GM12892 (cell line): ENCODE measurements at regions not wholly inside any gene's neighbourhood (a gene's known extent, or its start where the extent isn't known, plus 50 kb on each side); places are given as distances from the start of the nearest gene placed in this dataset.

Experiments used
- DNase-seq: peaks from one replicate; pipeline ENCODE4 v3.0.0; 2011; ENCODE audit not compliant: insufficient read length
- FAIRE-seq: peaks from 2 replicates; lab custom pipeline; 2011; peaks lifted over from hg19 to GRCh38; lab: Jason Lieb, UNC
- POLR2A ChIP-seq: IDR thresholded peaks from 2 replicates; pipeline ENCODE4 v1.6.1; 2011; ENCODE audit warnings: low read depth, low read length, control low read depth
- POLR2AphosphoS5 ChIP-seq: IDR thresholded peaks from 2 replicates; pipeline ENCODE4 v1.6.1; 2011; ENCODE audit warnings: low read depth, low read length, control low read depth
- TAF1 ChIP-seq: IDR thresholded peaks from 2 replicates; pipeline ENCODE4 v1.6.1; 2011; ENCODE audit warnings: low read depth, mild to moderate bottlenecking, control low read depth, low read length, borderline replicate concordance

DNA sequence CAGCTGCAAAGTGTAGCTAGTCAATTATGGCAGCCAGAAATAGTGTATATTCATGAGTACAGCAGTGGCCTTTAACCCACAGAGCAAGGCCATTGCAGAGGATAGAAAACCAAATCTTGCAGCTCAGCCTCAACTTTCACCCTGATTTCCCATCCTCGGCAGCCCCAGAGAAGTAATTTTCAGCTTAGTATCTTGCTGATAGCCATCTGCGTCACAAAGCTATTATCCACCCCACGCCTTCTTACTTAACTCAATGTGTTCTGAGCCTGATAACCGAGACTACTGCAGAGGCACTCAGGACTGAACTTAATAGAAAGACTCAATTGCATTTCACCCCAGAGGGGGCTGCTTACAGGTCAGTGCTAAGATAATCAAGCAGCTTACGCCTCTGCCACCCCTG is 174.5 kb upstream of the MAOA start:
- FAIRE-seq: no peak

DNA sequence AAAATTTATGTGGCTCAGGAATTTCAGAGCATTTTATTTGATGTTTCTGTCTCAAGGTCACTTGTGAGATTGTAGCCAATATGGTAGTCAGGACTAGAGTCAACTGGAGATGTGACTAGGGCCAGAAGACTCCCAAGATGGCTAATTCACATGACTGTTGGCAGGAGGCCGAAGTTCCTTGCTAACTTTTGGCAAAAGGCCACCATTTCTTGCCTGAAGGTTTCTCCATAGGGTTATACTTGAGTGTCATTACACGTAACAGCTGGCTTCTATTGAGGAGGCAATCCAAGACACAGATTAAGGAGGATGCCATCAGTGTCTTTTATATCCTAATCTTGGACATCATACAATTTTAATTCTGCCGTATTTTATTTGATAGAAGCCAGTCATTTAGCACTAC is 162.3 kb upstream of the MAOA start:
- DNase-seq (no peak), FAIRE-seq (no peak)
- TF ChIP-seq TAF1 (no peak), POLR2AphosphoS5 (no peak), POLR2A (no peak)

More for the DNA sequence above, 174.5 kb upstream of the MAOA start:
- DNase-seq: no peak
- TF ChIP-seq POLR2AphosphoS5 (no peak), TAF1 (no peak), POLR2A (no peak)

DNA sequence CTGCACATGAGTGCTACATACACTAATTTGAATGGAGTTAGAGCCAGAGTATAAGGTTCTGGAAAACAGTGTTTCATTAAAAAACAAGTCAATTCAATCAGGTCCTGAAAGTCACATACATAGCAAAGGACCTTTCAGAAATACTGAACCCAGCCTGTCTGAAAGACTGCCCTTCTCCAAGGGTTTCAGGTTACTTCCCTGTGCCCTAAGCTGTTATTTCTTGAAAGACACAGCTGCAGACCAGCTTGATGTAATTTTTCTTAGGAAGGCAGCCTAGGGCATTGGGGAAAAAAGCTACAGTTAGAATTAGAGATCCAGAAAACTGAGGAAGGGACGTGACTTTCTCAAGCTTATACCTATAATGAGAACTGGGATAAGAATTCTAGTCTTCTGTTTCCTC is 155.9 kb upstream of the MAOA start:
- FAIRE-seq: no peak

GRCh38 chrX:43500996-43501694 is 155.0 kb upstream of the MAOA start:
- FAIRE-seq (no peak), DNase-seq (no peak)
- TF ChIP-seq POLR2A (no peak), POLR2AphosphoS5 (no peak), TAF1 (no peak)

More for the DNA sequence above, 155.9 kb upstream of the MAOA start:
- no peak for DNase-seq
- TF ChIP-seq POLR2A: no peak
- TF ChIP-seq TAF1: no peak
- no peak for TF ChIP-seq POLR2AphosphoS5

- TF ChIP-seq POLR2A (no peak), POLR2AphosphoS5 (no peak), TAF1 (no peak)
- FAIRE-seq (no peak), DNase-seq (no peak)
Observed at GRCh38 chrX:43504394-43504793, 151.7 kb upstream of the MAOA start.

- DNase-seq (no peak), FAIRE-seq (no peak)
- no peak for TF ChIP-seq TAF1
- TF ChIP-seq POLR2AphosphoS5: no peak
- TF ChIP-seq POLR2A: no peak
Observed at GRCh38 chrX:43505769-43506168, 150.3 kb upstream of the MAOA start.

DNA sequence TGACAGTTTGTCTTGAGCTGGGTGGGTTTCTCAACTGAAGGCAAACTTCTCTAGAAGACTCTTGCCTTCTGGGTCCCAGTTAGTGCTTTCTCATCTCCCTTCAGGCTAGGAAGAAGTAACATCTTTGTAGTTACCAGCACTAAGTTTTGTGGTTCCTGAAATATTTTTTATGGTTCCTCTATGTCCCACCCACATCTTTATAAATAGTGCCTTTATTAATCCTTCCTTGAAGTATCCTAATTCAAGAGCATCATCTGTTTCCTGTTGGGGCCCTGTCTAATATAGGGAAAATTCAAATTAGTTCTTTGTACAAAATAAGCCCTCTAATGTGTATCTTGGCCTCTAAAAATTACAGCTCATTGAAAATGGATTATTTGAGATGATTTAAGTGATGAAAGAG is 147.4 kb upstream of the MAOA start:
- FAIRE-seq: no peak
- TF ChIP-seq POLR2A: no peak
- TF ChIP-seq POLR2AphosphoS5: no peak
- no peak for TF ChIP-seq TAF1
- no peak for DNase-seq

- TF ChIP-seq POLR2A (no peak), POLR2AphosphoS5 (no peak), TAF1 (no peak)
- no peak for FAIRE-seq
- no peak for DNase-seq
Observed at GRCh38 chrX:43510209-43510608, 145.9 kb upstream of the MAOA start.

- TF ChIP-seq POLR2AphosphoS5: no peak
- DNase-seq (no peak), FAIRE-seq (no peak)
Observed at GRCh38 chrX:43513085-43513484, 143.0 kb upstream of the MAOA start.

DNA sequence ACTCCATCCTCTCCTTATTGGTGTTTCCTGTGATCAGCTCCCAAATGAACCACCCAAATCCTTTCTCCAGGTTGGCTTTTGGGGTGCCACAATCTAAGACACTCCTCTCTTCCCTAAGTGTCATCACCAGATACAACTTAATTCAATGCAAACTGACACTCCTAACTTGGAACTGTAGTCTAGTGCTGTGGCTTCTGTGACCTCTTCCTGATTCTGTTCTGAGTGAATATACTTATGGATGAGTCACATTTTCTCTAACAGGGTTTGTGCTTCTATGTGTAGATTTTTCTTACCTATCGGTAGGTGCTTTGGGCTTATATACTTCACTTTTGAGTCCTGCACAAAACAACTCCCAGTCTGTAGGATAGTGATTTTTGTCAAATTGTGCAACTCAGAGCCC is 141.3 kb upstream of the MAOA start:
- no peak for DNase-seq
- no peak for FAIRE-seq
- no peak for TF ChIP-seq TAF1
- TF ChIP-seq POLR2AphosphoS5: no peak
- no peak for TF ChIP-seq POLR2A

DNA sequence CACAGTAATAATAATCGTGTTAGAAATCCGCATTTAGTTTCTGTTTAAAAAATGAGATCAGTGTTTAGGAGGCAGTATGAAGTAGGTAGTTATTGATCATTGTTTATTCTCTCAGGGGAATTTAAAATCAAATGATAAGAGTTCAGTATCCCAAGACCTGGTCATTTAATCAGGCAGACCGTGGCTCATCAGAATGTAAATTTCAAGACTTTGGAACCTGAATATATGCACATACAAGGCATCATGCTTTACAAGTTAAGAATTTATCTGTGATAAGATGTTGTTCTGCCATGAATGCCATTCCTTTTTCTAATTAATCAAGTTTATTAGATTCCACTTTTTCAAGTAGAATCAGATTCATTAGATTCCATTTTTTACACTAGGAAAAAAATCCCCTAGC is 133.5 kb upstream of the MAOA start:
- TF ChIP-seq POLR2AphosphoS5 (no peak), POLR2A (no peak)
- no peak for FAIRE-seq
- no peak for DNase-seq

DNA sequence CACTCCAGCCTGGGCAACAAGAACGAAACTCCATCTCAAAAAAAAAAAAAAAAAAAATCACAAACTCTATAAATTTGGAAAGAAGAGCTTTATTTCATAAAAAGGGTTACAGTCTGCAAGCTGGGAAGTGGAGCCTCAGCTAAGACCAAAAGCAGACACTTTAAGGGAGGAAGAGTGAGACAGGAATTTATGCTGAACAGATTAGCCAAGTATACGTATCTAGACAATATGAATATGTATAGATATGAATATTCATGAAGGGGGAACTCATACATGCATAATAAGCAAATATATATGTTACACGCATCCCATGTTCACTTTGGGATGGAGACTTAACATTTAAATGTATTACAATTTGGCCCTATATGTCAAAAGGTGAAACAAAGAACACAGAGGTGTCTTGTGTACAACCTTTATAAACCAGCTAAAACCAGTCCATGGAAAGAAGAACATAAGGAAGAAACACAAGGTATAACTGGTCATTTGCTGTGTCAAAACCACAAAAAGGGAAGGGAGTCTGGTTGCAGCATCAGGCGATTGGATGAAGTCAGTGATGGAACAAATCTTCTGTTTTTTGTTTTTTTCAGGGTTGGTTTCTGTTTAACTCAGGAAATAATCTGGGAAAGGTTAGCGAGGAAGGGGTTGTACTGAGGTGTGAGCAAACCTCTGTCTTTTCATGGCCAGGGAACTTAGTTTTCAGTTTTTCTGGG is 130.0 kb upstream of the MAOA start:
- no peak for FAIRE-seq
- no peak for DNase-seq
- TF ChIP-seq TAF1 (no peak), POLR2AphosphoS5 (no peak), POLR2A (no peak)
